ENCODE measurements at regions not wholly inside any gene's neighbourhood (a gene's known extent, or its start where the extent isn't known, plus 50 kb on each side); places are given as distances from the start of the nearest gene placed in this dataset.

DNA sequence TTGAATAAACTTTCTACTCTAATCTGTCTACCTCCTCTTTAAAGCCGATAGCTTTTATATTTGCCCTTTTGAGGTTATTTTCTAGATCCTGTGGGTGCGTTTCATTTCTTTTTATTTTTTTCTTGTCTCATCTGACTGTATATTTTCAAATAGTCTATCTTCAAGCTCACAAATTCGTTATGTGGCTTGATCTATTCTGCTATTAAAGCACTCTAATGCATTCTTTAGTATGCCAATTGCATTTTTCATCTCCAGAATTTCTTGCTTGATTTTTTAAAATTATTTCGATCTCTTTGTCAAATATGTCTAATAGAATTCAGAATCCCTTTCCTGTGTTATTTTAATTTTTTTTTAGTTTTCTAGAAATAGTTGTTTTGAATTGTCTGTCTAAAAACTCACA is 172.4 kb downstream of the CYLC2 start:
- TF ChIP-seq, protein P1, sequence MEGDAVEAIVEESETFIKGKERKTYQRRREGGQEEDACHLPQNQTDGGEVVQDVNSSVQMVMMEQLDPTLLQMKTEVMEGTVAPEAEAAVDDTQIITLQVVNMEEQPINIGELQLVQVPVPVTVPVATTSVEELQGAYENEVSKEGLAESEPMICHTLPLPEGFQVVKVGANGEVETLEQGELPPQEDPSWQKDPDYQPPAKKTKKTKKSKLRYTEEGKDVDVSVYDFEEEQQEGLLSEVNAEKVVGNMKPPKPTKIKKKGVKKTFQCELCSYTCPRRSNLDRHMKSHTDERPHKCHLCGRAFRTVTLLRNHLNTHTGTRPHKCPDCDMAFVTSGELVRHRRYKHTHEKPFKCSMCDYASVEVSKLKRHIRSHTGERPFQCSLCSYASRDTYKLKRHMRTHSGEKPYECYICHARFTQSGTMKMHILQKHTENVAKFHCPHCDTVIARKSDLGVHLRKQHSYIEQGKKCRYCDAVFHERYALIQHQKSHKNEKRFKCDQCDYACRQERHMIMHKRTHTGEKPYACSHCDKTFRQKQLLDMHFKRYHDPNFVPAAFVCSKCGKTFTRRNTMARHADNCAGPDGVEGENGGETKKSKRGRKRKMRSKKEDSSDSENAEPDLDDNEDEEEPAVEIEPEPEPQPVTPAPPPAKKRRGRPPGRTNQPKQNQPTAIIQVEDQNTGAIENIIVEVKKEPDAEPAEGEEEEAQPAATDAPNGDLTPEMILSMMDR (IDR thresholded peaks at IDR 0.05) = no peak
- no peak for TF ChIP-seq EP300 (IDR thresholded peaks at IDR 0.05; ENCODE audit: low read depth)
- no peak for TF ChIP-seq POLR2A (IDR thresholded peaks at IDR 0.05)
- no peak for TF ChIP-seq POLR2AphosphoS5 (IDR thresholded peaks at IDR 0.05)

Data from transverse colon (tissue), 4 donors.